SU-DHL-6 (cell line): ENCODE measurements at regions not wholly inside any gene's neighbourhood (a gene's known extent, or its start where the extent isn't known, plus 50 kb on each side); places are given as distances from the start of the nearest gene placed in this dataset.

Experiments
- EZH2phosphoT487 ChIP-seq: fragments of 200-600 bp; sonication (generic), shearing (Covaris generic); conservative IDR thresholded peaks from 2 replicates; pipeline ENCODE4 v1.6.1; 2018; ENCODE audit warnings: mild to moderate bottlenecking, antibody characterized with exemption, low read length, moderate library complexity, mixed read lengths
- TF ChIP-seq, protein P1 (sequence below): fragments of 200-600 bp; sonication (generic); IDR thresholded peaks from one replicate; pipeline ENCODE4 v1.5.1; 2017; ENCODE audit warnings: antibody characterized with exemption, mild to moderate bottlenecking, low read length, moderate library complexity; ENCODE audit not compliant: insufficient read depth, poor library complexity, severe bottlenecking

DNA sequence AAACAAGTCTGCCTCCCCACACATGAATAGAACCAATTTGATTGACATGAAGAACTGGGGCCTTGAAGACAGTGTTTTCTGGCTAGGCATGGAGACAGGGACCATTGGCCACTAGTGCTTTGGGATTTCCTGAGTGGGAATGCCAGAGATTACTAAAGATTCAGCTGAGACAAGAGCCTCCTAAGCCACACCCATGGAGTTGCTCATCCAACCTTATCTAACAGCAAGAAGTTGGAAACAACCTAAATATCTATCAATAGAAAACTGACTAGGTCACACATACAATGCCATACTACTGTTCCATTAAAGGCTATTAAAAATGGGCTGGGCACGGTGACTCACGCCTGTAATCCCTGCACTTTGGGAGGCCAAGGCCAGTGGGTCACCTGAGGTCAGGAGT, 184.1 kb downstream of the ZBTB18 start:
- TF ChIP-seq, protein P1, sequence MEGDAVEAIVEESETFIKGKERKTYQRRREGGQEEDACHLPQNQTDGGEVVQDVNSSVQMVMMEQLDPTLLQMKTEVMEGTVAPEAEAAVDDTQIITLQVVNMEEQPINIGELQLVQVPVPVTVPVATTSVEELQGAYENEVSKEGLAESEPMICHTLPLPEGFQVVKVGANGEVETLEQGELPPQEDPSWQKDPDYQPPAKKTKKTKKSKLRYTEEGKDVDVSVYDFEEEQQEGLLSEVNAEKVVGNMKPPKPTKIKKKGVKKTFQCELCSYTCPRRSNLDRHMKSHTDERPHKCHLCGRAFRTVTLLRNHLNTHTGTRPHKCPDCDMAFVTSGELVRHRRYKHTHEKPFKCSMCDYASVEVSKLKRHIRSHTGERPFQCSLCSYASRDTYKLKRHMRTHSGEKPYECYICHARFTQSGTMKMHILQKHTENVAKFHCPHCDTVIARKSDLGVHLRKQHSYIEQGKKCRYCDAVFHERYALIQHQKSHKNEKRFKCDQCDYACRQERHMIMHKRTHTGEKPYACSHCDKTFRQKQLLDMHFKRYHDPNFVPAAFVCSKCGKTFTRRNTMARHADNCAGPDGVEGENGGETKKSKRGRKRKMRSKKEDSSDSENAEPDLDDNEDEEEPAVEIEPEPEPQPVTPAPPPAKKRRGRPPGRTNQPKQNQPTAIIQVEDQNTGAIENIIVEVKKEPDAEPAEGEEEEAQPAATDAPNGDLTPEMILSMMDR = no peak
- TF ChIP-seq EZH2phosphoT487 = no peak
